Panc1 (cell line): ENCODE measurements at regions not wholly inside any gene's neighbourhood (a gene's known extent, or its start where the extent isn't known, plus 50 kb on each side); places are given as distances from the start of the nearest gene placed in this dataset.

Experiments
- ATAC-seq: fragments of 200-7000 bp; cut with Tn5 transposase; 2 replicates; pipeline ENCODE4 v1.9.1; 2020; ENCODE audit warnings: mild to moderate bottlenecking, moderate library complexity
- BruUV-seq: library from RNA; stranded (reverse); fragments of 400-500 nt; replicated peaks from 2 replicates; lab custom pipeline; 2021; lab: Mats Ljungman, UMichigan
- CTCF ChIA-PET: fragments of 300-600 bp; sonication (Branson Sonifier 250); formaldehyde crosslinking; loops from one replicate; lab custom pipeline; 2022; ENCODE audit warnings: antibody characterized with exemption; lab: Charles Lee
- POLR2A ChIA-PET: fragments of 300-600 bp; sonication (Branson Sonifier 250); formaldehyde crosslinking; loops from one replicate; lab custom pipeline; 2022; ENCODE audit warnings: antibody characterized with exemption; lab: Charles Lee
- DNase-seq: peaks from one replicate; pipeline ENCODE4 v3.0.0-alpha.2; 2010; ENCODE audit warnings: low read depth, low spot score
- H3K27ac ChIP-seq: 2 replicates; pipeline ENCODE4 v1.5.1; 2011; ENCODE audit warnings: mild to moderate bottlenecking, low read length, inconsistent platforms
- H3K27me3 ChIP-seq: fragments of 200-500 bp; sonication (Bioruptor generic); 2 replicates; pipeline ENCODE4 v1.6.0; 2014; ENCODE audit warnings: low read length, inconsistent platforms; ENCODE audit not compliant: control insufficient read depth, insufficient read depth
- H3K36me3 ChIP-seq: fragments of 200-500 bp; sonication (Bioruptor generic); 2 replicates; pipeline ENCODE4 v1.5.1; 2014; ENCODE audit warnings: inconsistent platforms, mild to moderate bottlenecking, low read length, moderate library complexity; ENCODE audit not compliant: control insufficient read depth, insufficient read depth
- H3K4me1 ChIP-seq: 2 replicates; pipeline ENCODE4 v1.5.1; 2011; ENCODE audit warnings: inconsistent platforms, mild to moderate bottlenecking, low read length, moderate library complexity; ENCODE audit not compliant: control insufficient read depth, insufficient read depth
- H3K4me3 ChIP-seq, 2 experiments: 2 replicates each; pipeline ENCODE4 v1.5.1; 2011 to 2012; ENCODE audit warnings: low read depth in 2 of 2, low read length in 2 of 2, mild to moderate bottlenecking in 2 of 2, inconsistent platforms in 1 of 2, moderate library complexity in 1 of 2
- H3K9me3 ChIP-seq: fragments of 200-500 bp; sonication (Bioruptor generic); 2 replicates; pipeline ENCODE4 v1.5.1; 2014; ENCODE audit warnings: low read depth, mild to moderate bottlenecking, inconsistent platforms, low read length, moderate library complexity; ENCODE audit not compliant: control insufficient read depth, insufficient read depth
- POLR2AphosphoS5 ChIP-seq: IDR thresholded peaks from 2 replicates; pipeline ENCODE4 v1.6.1; 2012; ENCODE audit warnings: mild to moderate bottlenecking, low read depth, low read length, moderate library complexity
- REST ChIP-seq, 2 experiments: IDR thresholded peaks; 2 replicates each; pipeline ENCODE4 v1.6.1; 2011 to 2012; ENCODE audit warnings: low read depth in 2 of 2, control low read depth in 1 of 2, low read length in 1 of 2, mild to moderate bottlenecking in 1 of 2, moderate library complexity in 1 of 2; ENCODE audit not compliant: insufficient read depth in 1 of 2
- SIN3A ChIP-seq: IDR thresholded peaks from 2 replicates; pipeline ENCODE4 v1.6.1; 2012; ENCODE audit warnings: low read depth, mild to moderate bottlenecking, low read length, moderate library complexity, borderline replicate concordance; ENCODE audit not compliant: insufficient read depth
- TCF7L2 ChIP-seq: IDR thresholded peaks from 2 replicates; pipeline ENCODE4 v1.6.1; 2011; ENCODE audit warnings: mild to moderate bottlenecking, low read depth, low read length, inconsistent platforms
- in situ Hi-C: cut with HindIII; loops from 2 replicates; pipeline ENCODE4 v1.10.0; 2016; ENCODE audit warnings: low sequenced_read_pairs, low pct_unique_long_range_greater_than_20kb
- intact Hi-C: fragments of 100-400 bp; cut with micrococcal nuclease; formaldehyde crosslinking; loops from one replicate; pipeline ENCODE4 v1.10.0; 2022; ENCODE audit not compliant: unreplicated experiment
- TF ChIP-seq, protein P1 (sequence below): fragments of 450-650 bp; IDR thresholded peaks from 2 replicates; pipeline ENCODE4 v1.5.1; 2017; ENCODE audit warnings: mild to moderate bottlenecking

GRCh38 chr3:106629215-106629832 lies 747.9 kb upstream of the CCDC54 start:
- BruUV-seq, result no TSS peak
- H3K36me3 ChIP-seq, result no peaks in the 10 kb centered on the region
- ATAC-seq, result no peak
- H3K27me3 ChIP-seq, result no peaks in the 10 kb centered on the region
- in situ Hi-C loops, result no loop called here
- H3K9me3 ChIP-seq, result peaks cover 4% of the 10 kb centered on the region; the same call in 1 of the 2 replicates
- no peak overlapping the region for H3K27ac ChIP-seq
- DNase-seq, result no peak
- ChIA-PET POLR2A (no interaction called here), CTCF (no interaction called here)
- H3K4me3 ChIP-seq, result no peak overlapping the region
- TF ChIP-seq SIN3A (no peak), TCF7L2 (no peak), POLR2AphosphoS5 (no peak), REST (IDR thresholded peaks at IDR 0.05; ENCODE audit: insufficient read depth in 1 of 2, low read depth in 2 of 2, low read length in 1 of 2) (no peak)
- TF ChIP-seq, protein P1, sequence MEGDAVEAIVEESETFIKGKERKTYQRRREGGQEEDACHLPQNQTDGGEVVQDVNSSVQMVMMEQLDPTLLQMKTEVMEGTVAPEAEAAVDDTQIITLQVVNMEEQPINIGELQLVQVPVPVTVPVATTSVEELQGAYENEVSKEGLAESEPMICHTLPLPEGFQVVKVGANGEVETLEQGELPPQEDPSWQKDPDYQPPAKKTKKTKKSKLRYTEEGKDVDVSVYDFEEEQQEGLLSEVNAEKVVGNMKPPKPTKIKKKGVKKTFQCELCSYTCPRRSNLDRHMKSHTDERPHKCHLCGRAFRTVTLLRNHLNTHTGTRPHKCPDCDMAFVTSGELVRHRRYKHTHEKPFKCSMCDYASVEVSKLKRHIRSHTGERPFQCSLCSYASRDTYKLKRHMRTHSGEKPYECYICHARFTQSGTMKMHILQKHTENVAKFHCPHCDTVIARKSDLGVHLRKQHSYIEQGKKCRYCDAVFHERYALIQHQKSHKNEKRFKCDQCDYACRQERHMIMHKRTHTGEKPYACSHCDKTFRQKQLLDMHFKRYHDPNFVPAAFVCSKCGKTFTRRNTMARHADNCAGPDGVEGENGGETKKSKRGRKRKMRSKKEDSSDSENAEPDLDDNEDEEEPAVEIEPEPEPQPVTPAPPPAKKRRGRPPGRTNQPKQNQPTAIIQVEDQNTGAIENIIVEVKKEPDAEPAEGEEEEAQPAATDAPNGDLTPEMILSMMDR, result no peak
- no peaks in the 10 kb centered on the region for H3K4me1 ChIP-seq
- intact Hi-C loops, result no loop called here

- DNase-seq, result no peak
- in situ Hi-C loops, result no loop called here
- BruUV-seq, result no TSS peak
- Histone ChIP-seq H3K27me3 (no peaks in the 10 kb centered on the region), H3K9me3 (no peaks in the 10 kb centered on the region), H3K4me1 (no peaks in the 10 kb centered on the region), H3K4me3 (no peak overlapping the region), H3K36me3 (no peaks in the 10 kb centered on the region), H3K27ac (no peak overlapping the region)
- no peak for TF ChIP-seq POLR2AphosphoS5
- TF ChIP-seq, protein P1, result no peak
- TF ChIP-seq SIN3A, result no peak
- TF ChIP-seq REST (IDR thresholded peaks at IDR 0.05; ENCODE audit: insufficient read depth in 1 of 2, low read depth in 2 of 2, low read length in 1 of 2), result no peak
- no peak for TF ChIP-seq TCF7L2
- ChIA-PET CTCF (no interaction called here), POLR2A (no interaction called here)
- intact Hi-C loops, result no loop called here
- no peak for ATAC-seq
Measured at GRCh38 chr3:106631373-106632108, 745.7 kb upstream of the CCDC54 start.
